HG03442 (cell line): ENCODE measurements at regions not wholly inside any gene's neighbourhood (a gene's known extent, or its start where the extent isn't known, plus 50 kb on each side); places are given as distances from the start of the nearest gene placed in this dataset.

Experiments
- ATAC-seq: cut with Tn5 transposase; IDR thresholded peaks from one replicate; pipeline ENCODE4 v1.9.1; 2021; ENCODE audit warnings: mild to moderate bottlenecking, moderate library complexity; ENCODE audit not compliant: unreplicated experiment

- no peak for ATAC-seq
Measured at GRCh38 chr20:20993372-20993771, 112.8 kb downstream of the LINC00237 start.

- no peak for ATAC-seq
Measured at GRCh38 chr20:20992686-20993360, 113.3 kb downstream of the LINC00237 start.

GRCh38 chr20:20992277-20992676, 113.9 kb downstream of the LINC00237 start:
- ATAC-seq, result no peak

GRCh38 chr20:20989081-20989480, 117.1 kb downstream of the LINC00237 start:
- no peak for ATAC-seq

GRCh38 chr20:20979934-20980333, 126.2 kb downstream of the LINC00237 start:
- ATAC-seq, result no peak

GRCh38 chr20:20977786-20978185, 128.4 kb downstream of the LINC00237 start:
- ATAC-seq, result no peak

- ATAC-seq, result no peak
Measured at GRCh38 chr20:20972490-20972889, 133.7 kb downstream of the LINC00237 start.

GRCh38 chr20:20971810-20972209, 134.3 kb downstream of the LINC00237 start:
- no peak for ATAC-seq

GRCh38 chr20:20970841-20971240, 135.3 kb downstream of the LINC00237 start:
- no peak for ATAC-seq

- no peak for ATAC-seq
Measured at GRCh38 chr20:20969701-20970280, 136.4 kb downstream of the LINC00237 start.

- ATAC-seq, result no peak
Measured at GRCh38 chr20:20967564-20968184, 138.5 kb downstream of the LINC00237 start.

- no peak for ATAC-seq
Measured at GRCh38 chr20:20966171-20966570, 140.0 kb downstream of the LINC00237 start.

GRCh38 chr20:20959031-20959755, 147.0 kb downstream of the LINC00237 start:
- ATAC-seq, result no peak

- ATAC-seq, result no peak
Measured at GRCh38 chr20:20956513-20956931, 149.6 kb downstream of the LINC00237 start.

GRCh38 chr20:20955892-20956291, 150.3 kb downstream of the LINC00237 start:
- ATAC-seq, result no peak

- ATAC-seq, result no peak
Measured at GRCh38 chr20:20953738-20954618, 152.2 kb downstream of the LINC00237 start.

- no peak for ATAC-seq
Measured at GRCh38 chr20:20950620-20951019, 155.5 kb downstream of the LINC00237 start.

GRCh38 chr20:20946122-20946759, 159.9 kb downstream of the LINC00237 start:
- no peak for ATAC-seq

- ATAC-seq, result no peak
Measured at GRCh38 chr20:20941468-20941889, 164.7 kb downstream of the LINC00237 start.

- no peak for ATAC-seq
Measured at GRCh38 chr20:20939006-20939405, 167.2 kb downstream of the LINC00237 start.
